OCI-LY3 (cell line): ENCODE measurements at regions not wholly inside any gene's neighbourhood (a gene's known extent, or its start where the extent isn't known, plus 50 kb on each side); places are given as distances from the start of the nearest gene placed in this dataset.

Experiments
- CTCF ChIP-seq: fragments of 200-600, 300-600 bp; sonication (generic); IDR thresholded peaks from 2 replicates; pipeline ENCODE4 v1.5.1; 2014; ENCODE audit warnings: antibody characterized with exemption, low read length, low read depth
- EZH2phosphoT487 ChIP-seq: fragments of 200-600 bp; shearing (Covaris generic); IDR thresholded peaks from 2 replicates; pipeline ENCODE4 v1.6.1; 2018; ENCODE audit warnings: antibody characterized with exemption, mixed run types, low read depth

DNA sequence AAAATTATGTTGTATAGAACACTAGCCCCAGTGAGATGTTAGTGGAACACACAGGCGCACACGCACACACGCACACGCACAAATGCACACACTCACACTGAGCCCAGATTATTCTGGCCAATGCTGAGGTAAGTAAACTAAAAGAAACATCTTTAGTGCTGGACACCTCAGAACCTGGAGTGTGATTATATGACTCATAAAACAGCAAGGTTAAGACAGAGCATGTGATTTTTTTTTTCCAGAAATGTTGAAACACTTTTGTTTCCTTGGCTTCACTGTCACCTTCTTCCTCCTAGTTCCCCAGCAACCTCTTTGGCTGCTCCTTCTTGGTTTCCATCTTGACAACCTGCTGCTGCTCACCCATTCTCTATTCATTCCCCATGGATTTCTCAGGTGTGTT lies 141.0 kb upstream of the ALG10B start:
- no peak for TF ChIP-seq CTCF
- no peak for TF ChIP-seq EZH2phosphoT487
